Karpas-422 (cell line): ENCODE measurements at regions not wholly inside any gene's neighbourhood (a gene's known extent, or its start where the extent isn't known, plus 50 kb on each side); places are given as distances from the start of the nearest gene placed in this dataset.
"Not testable (repeated sequence)": the region's sequence is repeated elsewhere in the genome, so short reads cannot be mapped to it uniquely, and the experiment has no call there.

Source experiments
- DNase-seq: peaks from one replicate; pipeline ENCODE4 v3.0.0-alpha.2; 2015
- H2AFZ ChIP-seq: fragments of 200-600 bp; sonication (generic); 2 replicates; pipeline ENCODE4 v1.6.1; 2014; ENCODE audit warnings: antibody characterized with exemption, low read length, mixed read lengths
- H3K27ac ChIP-seq: fragments of 200-600 bp; sonication (generic); 2 replicates; pipeline ENCODE4 v1.5.1; 2014; ENCODE audit warnings: mild to moderate bottlenecking, low read length, moderate library complexity
- H3K27me3 ChIP-seq: fragments of 200-600 bp; sonication (generic); 2 replicates; pipeline ENCODE4 v1.6.1; 2014; ENCODE audit warnings: low read length, mixed read lengths
- H3K36me3 ChIP-seq: fragments of 200-600 bp; sonication (generic); 2 replicates; pipeline ENCODE4 v1.6.1; 2014; ENCODE audit warnings: low read length, mixed read lengths; ENCODE audit not compliant: insufficient read depth
- H3K4me1 ChIP-seq: fragments of 200-600 bp; sonication (generic); 2 replicates; pipeline ENCODE4 v1.6.1; 2014; ENCODE audit warnings: mild to moderate bottlenecking, low read length, mixed read lengths
- H3K4me2 ChIP-seq: fragments of 200-600 bp; sonication (generic); 2 replicates; pipeline ENCODE4 v1.6.1; 2014; ENCODE audit warnings: low read length, low read depth, mild to moderate bottlenecking; ENCODE audit not compliant: poor library complexity, severe bottlenecking
- H3K4me3 ChIP-seq: fragments of 200-600 bp; sonication (generic); 2 replicates; pipeline ENCODE4 v1.5.1; 2014; ENCODE audit warnings: mild to moderate bottlenecking, antibody characterized with exemption, low read length, mixed read lengths
- H3K79me2 ChIP-seq: fragments of 200-600 bp; sonication (generic); 2 replicates; pipeline ENCODE4 v1.6.1; 2014; ENCODE audit warnings: mild to moderate bottlenecking, low read length, mixed read lengths
- H3K9ac ChIP-seq: fragments of 200-600 bp; sonication (generic); 2 replicates; pipeline ENCODE4 v1.6.0; 2014; ENCODE audit warnings: low read length
- H3K9me2 ChIP-seq: fragments of 200-600 bp; sonication (generic), shearing (Covaris generic); replicated peaks from 2 replicates; pipeline ENCODE4 v1.6.0; 2014; ENCODE audit warnings: mild to moderate bottlenecking, low read length, moderate library complexity; ENCODE audit not compliant: insufficient read depth
- H3K9me3 ChIP-seq: fragments of 300-700, 200-600 bp; sonication (generic); 2 replicates; pipeline ENCODE4 v1.6.1; 2014; ENCODE audit warnings: low read length, mixed read lengths
- H4K20me1 ChIP-seq: fragments of 200-600 bp; sonication (generic); 2 replicates; pipeline ENCODE4 v1.6.1; 2014; ENCODE audit warnings: mild to moderate bottlenecking, antibody characterized with exemption, low read length, low read depth; ENCODE audit not compliant: insufficient read depth

GRCh38 chr14:105891221-105891602 is 364.8 kb downstream of the TMEM121 start:
- Histone ChIP-seq H4K20me1 (no peaks in the 10 kb centered on the region), H3K27ac (no peak overlapping the region), H3K36me3 (no peaks in the 10 kb centered on the region), H3K27me3 (no peaks in the 10 kb centered on the region), H3K9ac (no peak overlapping the region), H3K4me3 (no peak overlapping the region), H3K9me2 (no peaks in the 10 kb centered on the region), H3K4me1 (no peaks in the 10 kb centered on the region), H3K9me3 (no peaks in the 10 kb centered on the region), H3K4me2 (no peak overlapping the region), H2AFZ (no peak overlapping the region), H3K79me2 (no peaks in the 10 kb centered on the region)
- no peak for DNase-seq

GRCh38 chr14:105891631-105892452 is 365.5 kb downstream of the TMEM121 start:
- no peak overlapping the region for H3K27ac ChIP-seq
- H3K79me2 ChIP-seq: no peaks in the 10 kb centered on the region
- H3K9me3 ChIP-seq: no peaks in the 10 kb centered on the region
- no peak for DNase-seq
- H3K4me3 ChIP-seq: no peak overlapping the region
- no peaks in the 10 kb centered on the region for H3K4me1 ChIP-seq
- no peak overlapping the region for H3K9ac ChIP-seq
- H3K27me3 ChIP-seq: no peaks in the 10 kb centered on the region
- H2AFZ ChIP-seq: no peak overlapping the region
- no peaks in the 10 kb centered on the region for H3K36me3 ChIP-seq
- H3K4me2 ChIP-seq: no peak overlapping the region
- H3K9me2 ChIP-seq: no peaks in the 10 kb centered on the region
- H4K20me1 ChIP-seq: no peaks in the 10 kb centered on the region

- H3K4me1 ChIP-seq, H3K4me3 ChIP-seq, H3K9me3 ChIP-seq, H3K9ac ChIP-seq, H3K27me3 ChIP-seq, H3K27ac ChIP-seq, DNase-seq, H4K20me1 ChIP-seq, H3K4me2 ChIP-seq, H3K9me2 ChIP-seq, H2AFZ ChIP-seq, H3K79me2 ChIP-seq, H3K36me3 ChIP-seq: not testable (repeated sequence)
These were observed 366.4 kb downstream of the TMEM121 start for GRCh38 chr14:105892453-105893441.

- H3K4me3 ChIP-seq, H3K79me2 ChIP-seq, DNase-seq, H3K4me2 ChIP-seq, H3K9me3 ChIP-seq, H3K9ac ChIP-seq, H3K27ac ChIP-seq, H3K27me3 ChIP-seq, H3K9me2 ChIP-seq, H3K36me3 ChIP-seq, H2AFZ ChIP-seq, H3K4me1 ChIP-seq, H4K20me1 ChIP-seq: not testable (repeated sequence)
These were observed 367.3 kb downstream of the TMEM121 start for GRCh38 chr14:105893686-105894085.

GRCh38 chr14:105894125-105894977 is 368.0 kb downstream of the TMEM121 start:
- no peak overlapping the region for H3K27ac ChIP-seq
- H3K79me2 ChIP-seq: no peaks in the 10 kb centered on the region
- H3K4me3 ChIP-seq: no peak overlapping the region
- H3K9ac ChIP-seq: no peak overlapping the region
- no peaks in the 10 kb centered on the region for H3K4me1 ChIP-seq
- H3K36me3 ChIP-seq: no peaks in the 10 kb centered on the region
- no peak for DNase-seq
- no peak overlapping the region for H3K4me2 ChIP-seq
- H3K27me3 ChIP-seq: no peaks in the 10 kb centered on the region
- no peak overlapping the region for H2AFZ ChIP-seq
- no peaks in the 10 kb centered on the region for H4K20me1 ChIP-seq
- no peaks in the 10 kb centered on the region for H3K9me3 ChIP-seq
- H3K9me2 ChIP-seq: no peaks in the 10 kb centered on the region

- no peaks in the 10 kb centered on the region for H3K36me3 ChIP-seq
- no peak overlapping the region for H2AFZ ChIP-seq
- no peak for DNase-seq
- no peak overlapping the region for H3K27ac ChIP-seq
- H3K9me2 ChIP-seq: no peaks in the 10 kb centered on the region
- H3K4me2 ChIP-seq: no peak overlapping the region
- H3K9ac ChIP-seq: no peak overlapping the region
- no peaks in the 10 kb centered on the region for H3K9me3 ChIP-seq
- H3K27me3 ChIP-seq: no peaks in the 10 kb centered on the region
- H3K4me3 ChIP-seq: no peak overlapping the region
- H3K4me1 ChIP-seq: no peaks in the 10 kb centered on the region
- no peaks in the 10 kb centered on the region for H4K20me1 ChIP-seq
- no peaks in the 10 kb centered on the region for H3K79me2 ChIP-seq
These were observed 368.8 kb downstream of the TMEM121 start for GRCh38 chr14:105894978-105895881.

- DNase-seq, H3K9ac ChIP-seq, H3K36me3 ChIP-seq, H3K79me2 ChIP-seq, H3K4me3 ChIP-seq, H3K27me3 ChIP-seq, H3K4me1 ChIP-seq, H3K27ac ChIP-seq, H3K9me2 ChIP-seq, H4K20me1 ChIP-seq, H3K4me2 ChIP-seq, H3K9me3 ChIP-seq, H2AFZ ChIP-seq: not testable (repeated sequence)
These were observed 369.8 kb downstream of the TMEM121 start for GRCh38 chr14:105896206-105896605.
